GM23338 (cell line): ENCODE measurements at regions not wholly inside any gene's neighbourhood (a gene's known extent, or its start where the extent isn't known, plus 50 kb on each side); places are given as distances from the start of the nearest gene placed in this dataset.

ENCODE experiments used
- ATAC-seq: fragments of 200-7000 bp; cut with Tn5 transposase; 3 replicates; pipeline ENCODE4 v1.9.1; 2020
- DNase-seq: peaks from one replicate; pipeline ENCODE4 v3.0.0-alpha.2; 2015; ENCODE audit warnings: low spot score
- H2AFZ ChIP-seq: fragments of 200-600 bp; sonication (generic); 2 replicates; pipeline ENCODE4 v1.8.0; 2016; ENCODE audit warnings: antibody characterized with exemption, mild to moderate bottlenecking, moderate library complexity
- H3F3A ChIP-seq: fragments of 200-600 bp; sonication (generic); replicated peaks from 2 replicates; pipeline ENCODE4 v1.8.0; 2017; ENCODE audit warnings: antibody characterized with exemption, mixed run types, low read depth
- H3K27ac ChIP-seq: fragments of 200-600 bp; sonication (generic); 2 replicates; pipeline ENCODE4 v1.6.1; 2016; ENCODE audit warnings: low read depth
- H3K27me3 ChIP-seq: fragments of 200-600 bp; sonication (generic); 2 replicates; pipeline ENCODE4 v1.8.0; 2016; ENCODE audit warnings: mild to moderate bottlenecking, mixed run types, moderate library complexity; ENCODE audit not compliant: insufficient read depth
- H3K36me3 ChIP-seq: fragments of 200-600 bp; sonication (generic); 2 replicates; pipeline ENCODE4 v1.8.0; 2016; ENCODE audit warnings: mild to moderate bottlenecking; ENCODE audit not compliant: insufficient read depth
- H3K4me1 ChIP-seq: fragments of 200-600 bp; sonication (generic); 2 replicates; pipeline ENCODE4 v1.8.0; 2016; ENCODE audit warnings: mild to moderate bottlenecking, moderate library complexity; ENCODE audit not compliant: insufficient read depth
- H3K4me2 ChIP-seq: fragments of 200-600 bp; sonication (generic); 2 replicates; pipeline ENCODE4 v1.7.1; 2017; ENCODE audit warnings: mixed run types
- H3K4me3 ChIP-seq: fragments of 200-600 bp; sonication (generic); 2 replicates; pipeline ENCODE4 v1.6.1; 2016; ENCODE audit warnings: mixed run types
- H3K79me2 ChIP-seq: fragments of 200-600 bp; sonication (generic); replicated peaks from 2 replicates; pipeline ENCODE4 v1.8.0; 2017; ENCODE audit warnings: mild to moderate bottlenecking; ENCODE audit not compliant: insufficient read depth
- H3K9me2 ChIP-seq: fragments of 200-600 bp; sonication (generic); 2 replicates; pipeline ENCODE4 v1.8.0; 2017; ENCODE audit not compliant: insufficient read depth
- H4K20me1 ChIP-seq: fragments of 200-600 bp; sonication (generic); replicated peaks from 2 replicates; pipeline ENCODE4 v1.8.0; 2017; ENCODE audit warnings: mild to moderate bottlenecking; ENCODE audit not compliant: insufficient read depth
- H3K27ac Mint-ChIP-seq: 2 replicates; pipeline ENCODE4 v1.8.0; 2020; ENCODE audit warnings: inconsistent platforms, mild to moderate bottlenecking, moderate library complexity, mixed read lengths
- H3K27me3 Mint-ChIP-seq: 3 replicates; pipeline ENCODE4 v1.8.0; 2022; ENCODE audit warnings: low read depth, mild to moderate bottlenecking, moderate library complexity, mixed read lengths, inconsistent platforms; ENCODE audit not compliant: insufficient read depth, poor library complexity
- H3K36me3 Mint-ChIP-seq: 3 replicates; pipeline ENCODE4 v1.8.0; 2021; ENCODE audit warnings: low read depth, mild to moderate bottlenecking, inconsistent platforms, moderate library complexity, mixed read lengths
- H3K4me1 Mint-ChIP-seq: 3 replicates; pipeline ENCODE4 v1.8.0; 2020; ENCODE audit warnings: mild to moderate bottlenecking, inconsistent platforms, mixed read lengths
- H3K4me3 Mint-ChIP-seq: 3 replicates; pipeline ENCODE4 v1.8.0; 2021; ENCODE audit warnings: moderate library complexity, mild to moderate bottlenecking, inconsistent platforms, mixed read lengths
- H3K9me3 Mint-ChIP-seq: 3 replicates; pipeline ENCODE4 v1.8.0; 2020; ENCODE audit warnings: moderate library complexity, mild to moderate bottlenecking, inconsistent platforms, mixed read lengths
- CREB1 ChIP-seq: fragments of 250-450 bp; sonication (Bioruptor Pico); IDR thresholded peaks from 2 replicates; pipeline ENCODE4 v1.5.0; 2020; ENCODE audit warnings: low read depth, mild to moderate bottlenecking, moderate library complexity
- EZH2 ChIP-seq: fragments of 200-600 bp; sonication (generic); IDR thresholded peaks from one replicate; pipeline ENCODE4 v1.8.0; 2017; ENCODE audit warnings: antibody characterized with exemption, mild to moderate bottlenecking, low read depth; ENCODE audit not compliant: unreplicated experiment
- EZH2phosphoT487 ChIP-seq: fragments of 200-600 bp; sonication (generic); IDR thresholded peaks from one replicate; pipeline ENCODE4 v1.8.1; 2018; ENCODE audit warnings: antibody characterized with exemption; ENCODE audit not compliant: unreplicated experiment
- JUNB ChIP-seq: IDR thresholded peaks from one replicate; pipeline ENCODE4 v1.6.1; 2016; ENCODE audit warnings: antibody characterized with exemption; ENCODE audit not compliant: unreplicated experiment
- NANOG ChIP-seq: IDR thresholded peaks from 2 replicates; pipeline ENCODE4 v1.6.1; 2016; ENCODE audit warnings: antibody characterized with exemption, borderline replicate concordance
- POLR2AphosphoS5 ChIP-seq: IDR thresholded peaks from 2 replicates; pipeline ENCODE4 v1.6.1; 2016; ENCODE audit warnings: antibody characterized with exemption, low read depth
- STAT1 ChIP-seq: IDR thresholded peaks from one replicate; pipeline ENCODE4 v1.6.1; 2016; ENCODE audit warnings: antibody characterized with exemption; ENCODE audit not compliant: unreplicated experiment
- ZNF114 ChIP-seq: fragments of 250-450 bp; sonication (Bioruptor Pico); IDR thresholded peaks from 2 replicates; pipeline ENCODE4 v1.5.0; 2020; ENCODE audit warnings: mild to moderate bottlenecking, moderate library complexity
- ZNF331 ChIP-seq: fragments of 250-450 bp; sonication (Bioruptor Pico); IDR thresholded peaks from 2 replicates; pipeline ENCODE4 v1.5.0; 2020; ENCODE audit warnings: low read depth, mild to moderate bottlenecking, moderate library complexity
- TF ChIP-seq, protein P1 (sequence below): IDR thresholded peaks from one replicate; pipeline ENCODE4 v1.6.1; 2018; ENCODE audit warnings: antibody characterized with exemption; ENCODE audit not compliant: unreplicated experiment
- TF ChIP-seq, protein P2 (sequence below), 2 experiments: fragments of 200-600 bp in 1 of 2; sonication (generic) in 1 of 2; conservative IDR thresholded peaks; 2 replicates each; pipeline versions ENCODE4 v1.5.1 to v1.6.1; 2016 to 2017; ENCODE audit warnings: antibody characterized with exemption in 2 of 2, low read depth in 2 of 2, mild to moderate bottlenecking in 2 of 2, moderate library complexity in 1 of 2
- TF ChIP-seq, protein P3 (sequence below): IDR thresholded peaks from 2 replicates; pipeline ENCODE4 v1.6.1; 2016; ENCODE audit warnings: antibody characterized with exemption

DNA sequence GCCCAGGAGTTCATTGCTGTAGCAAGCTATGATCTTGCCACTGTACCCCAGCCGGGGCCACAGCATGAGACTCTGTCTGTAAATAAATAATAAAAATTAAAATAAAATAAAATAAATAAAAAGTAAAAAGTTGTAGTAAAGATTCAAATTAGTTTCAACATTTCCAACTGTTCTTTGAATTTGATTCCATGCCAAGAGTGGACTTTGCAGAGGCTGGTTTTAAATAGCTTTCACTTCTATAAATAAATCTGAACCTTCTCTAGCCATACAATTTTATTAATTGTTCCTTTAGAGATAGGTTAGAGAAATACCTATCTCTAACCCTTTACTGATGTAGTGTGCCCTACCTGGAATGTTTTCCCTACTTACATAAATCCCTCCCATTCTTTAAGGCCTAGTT is 129.7 kb upstream of the SLIT3 start:
- H2AFZ ChIP-seq: no peak overlapping the region
- DNase-seq (no peak), ATAC-seq (no peak)
- Mint-ChIP-seq H3K36me3 (no peaks in the 10 kb centered on the region), H3K4me1 (peaks cover 8% of the 10 kb centered on the region), H3K27me3 (no peaks in the 10 kb centered on the region), H3K4me3 (no peak overlapping the region), H3K27ac (no peak overlapping the region), H3K9me3 (no peaks in the 10 kb centered on the region)
- no peaks in the 10 kb centered on the region for H3F3A ChIP-seq
- H4K20me1 ChIP-seq: no peaks in the 10 kb centered on the region
- H3K4me1 ChIP-seq: peaks cover 4% of the 10 kb centered on the region; the same call in 1 of the 2 replicates
- TF ChIP-seq CREB1 (no peak), POLR2AphosphoS5 (no peak), ZNF114 (CRISPR knock-in tag) (no peak), ZNF331 (CRISPR knock-in tag) (no peak), JUNB (no peak)
- TF ChIP-seq, protein P1, sequence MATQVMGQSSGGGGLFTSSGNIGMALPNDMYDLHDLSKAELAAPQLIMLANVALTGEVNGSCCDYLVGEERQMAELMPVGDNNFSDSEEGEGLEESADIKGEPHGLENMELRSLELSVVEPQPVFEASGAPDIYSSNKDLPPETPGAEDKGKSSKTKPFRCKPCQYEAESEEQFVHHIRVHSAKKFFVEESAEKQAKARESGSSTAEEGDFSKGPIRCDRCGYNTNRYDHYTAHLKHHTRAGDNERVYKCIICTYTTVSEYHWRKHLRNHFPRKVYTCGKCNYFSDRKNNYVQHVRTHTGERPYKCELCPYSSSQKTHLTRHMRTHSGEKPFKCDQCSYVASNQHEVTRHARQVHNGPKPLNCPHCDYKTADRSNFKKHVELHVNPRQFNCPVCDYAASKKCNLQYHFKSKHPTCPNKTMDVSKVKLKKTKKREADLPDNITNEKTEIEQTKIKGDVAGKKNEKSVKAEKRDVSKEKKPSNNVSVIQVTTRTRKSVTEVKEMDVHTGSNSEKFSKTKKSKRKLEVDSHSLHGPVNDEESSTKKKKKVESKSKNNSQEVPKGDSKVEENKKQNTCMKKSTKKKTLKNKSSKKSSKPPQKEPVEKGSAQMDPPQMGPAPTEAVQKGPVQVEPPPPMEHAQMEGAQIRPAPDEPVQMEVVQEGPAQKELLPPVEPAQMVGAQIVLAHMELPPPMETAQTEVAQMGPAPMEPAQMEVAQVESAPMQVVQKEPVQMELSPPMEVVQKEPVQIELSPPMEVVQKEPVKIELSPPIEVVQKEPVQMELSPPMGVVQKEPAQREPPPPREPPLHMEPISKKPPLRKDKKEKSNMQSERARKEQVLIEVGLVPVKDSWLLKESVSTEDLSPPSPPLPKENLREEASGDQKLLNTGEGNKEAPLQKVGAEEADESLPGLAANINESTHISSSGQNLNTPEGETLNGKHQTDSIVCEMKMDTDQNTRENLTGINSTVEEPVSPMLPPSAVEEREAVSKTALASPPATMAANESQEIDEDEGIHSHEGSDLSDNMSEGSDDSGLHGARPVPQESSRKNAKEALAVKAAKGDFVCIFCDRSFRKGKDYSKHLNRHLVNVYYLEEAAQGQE: no peak
- H3K4me3 ChIP-seq: no peak overlapping the region
- H3K4me2 ChIP-seq: no peak overlapping the region
- peaks cover 7% of the 10 kb centered on the region; the same call in 1 of the 2 replicates for H3K9me2 ChIP-seq
- no peak overlapping the region for H3K27ac ChIP-seq
- no peaks in the 10 kb centered on the region for H3K79me2 ChIP-seq
- no peaks in the 10 kb centered on the region for H3K27me3 ChIP-seq
- no peaks in the 10 kb centered on the region for H3K36me3 ChIP-seq

DNA sequence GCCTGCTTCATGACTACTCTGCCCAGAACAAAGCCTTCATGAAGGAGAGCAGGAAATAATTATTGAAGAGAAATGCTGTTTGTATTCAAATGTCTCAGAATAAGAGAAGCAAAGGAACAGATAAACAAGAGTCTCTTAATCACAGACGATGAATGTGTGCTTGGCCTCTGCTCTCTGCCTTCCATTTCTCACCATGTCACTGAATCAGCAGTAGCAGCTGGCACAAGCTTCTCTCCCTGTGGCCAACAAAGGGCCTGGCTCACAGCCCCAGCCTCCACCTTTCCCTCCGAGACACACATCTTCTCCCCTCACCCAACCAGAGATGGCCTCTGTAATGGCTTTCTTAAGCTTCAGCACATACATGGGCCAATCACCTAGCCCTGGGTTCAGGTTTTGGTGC is 128.1 kb upstream of the SLIT3 start:
- no peak for DNase-seq

More for the DNA sequence above, 128.1 kb upstream of the SLIT3 start:
- ATAC-seq: no peak
- Histone ChIP-seq H2AFZ (peak overlapping the region; percentile 69), H3K4me2 (no peak overlapping the region), H3K27ac (no peak overlapping the region), H3K4me3 (no peak overlapping the region), H4K20me1 (no peaks in the 10 kb centered on the region), H3K27me3 (no peaks in the 10 kb centered on the region), H3K4me1 (peaks cover 17% of the 10 kb centered on the region), H3K79me2 (no peaks in the 10 kb centered on the region), H3K9me2 (peaks cover 4% of the 10 kb centered on the region; the same call in 1 of the 2 replicates), H3F3A (no peaks in the 10 kb centered on the region), H3K36me3 (no peaks in the 10 kb centered on the region)
- Mint-ChIP-seq H3K4me3 (no peak overlapping the region), H3K27ac (no peak overlapping the region), H3K27me3 (no peaks in the 10 kb centered on the region), H3K4me1 (peaks cover 23% of the 10 kb centered on the region), H3K9me3 (no peaks in the 10 kb centered on the region), H3K36me3 (no peaks in the 10 kb centered on the region)
- TF ChIP-seq EZH2 (no peak), EZH2phosphoT487 (no peak), JUNB (no peak), STAT1 (no peak), ZNF331 (CRISPR knock-in tag) (no peak), POLR2AphosphoS5 (no peak), ZNF114 (CRISPR knock-in tag) (no peak), NANOG (no peak), CREB1 (no peak)
- TF ChIP-seq, protein P2, sequence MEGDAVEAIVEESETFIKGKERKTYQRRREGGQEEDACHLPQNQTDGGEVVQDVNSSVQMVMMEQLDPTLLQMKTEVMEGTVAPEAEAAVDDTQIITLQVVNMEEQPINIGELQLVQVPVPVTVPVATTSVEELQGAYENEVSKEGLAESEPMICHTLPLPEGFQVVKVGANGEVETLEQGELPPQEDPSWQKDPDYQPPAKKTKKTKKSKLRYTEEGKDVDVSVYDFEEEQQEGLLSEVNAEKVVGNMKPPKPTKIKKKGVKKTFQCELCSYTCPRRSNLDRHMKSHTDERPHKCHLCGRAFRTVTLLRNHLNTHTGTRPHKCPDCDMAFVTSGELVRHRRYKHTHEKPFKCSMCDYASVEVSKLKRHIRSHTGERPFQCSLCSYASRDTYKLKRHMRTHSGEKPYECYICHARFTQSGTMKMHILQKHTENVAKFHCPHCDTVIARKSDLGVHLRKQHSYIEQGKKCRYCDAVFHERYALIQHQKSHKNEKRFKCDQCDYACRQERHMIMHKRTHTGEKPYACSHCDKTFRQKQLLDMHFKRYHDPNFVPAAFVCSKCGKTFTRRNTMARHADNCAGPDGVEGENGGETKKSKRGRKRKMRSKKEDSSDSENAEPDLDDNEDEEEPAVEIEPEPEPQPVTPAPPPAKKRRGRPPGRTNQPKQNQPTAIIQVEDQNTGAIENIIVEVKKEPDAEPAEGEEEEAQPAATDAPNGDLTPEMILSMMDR (conservative IDR thresholded peaks at IDR 0.05; ENCODE audit: low read depth in 2 of 2): no peak
- TF ChIP-seq, protein P3, sequence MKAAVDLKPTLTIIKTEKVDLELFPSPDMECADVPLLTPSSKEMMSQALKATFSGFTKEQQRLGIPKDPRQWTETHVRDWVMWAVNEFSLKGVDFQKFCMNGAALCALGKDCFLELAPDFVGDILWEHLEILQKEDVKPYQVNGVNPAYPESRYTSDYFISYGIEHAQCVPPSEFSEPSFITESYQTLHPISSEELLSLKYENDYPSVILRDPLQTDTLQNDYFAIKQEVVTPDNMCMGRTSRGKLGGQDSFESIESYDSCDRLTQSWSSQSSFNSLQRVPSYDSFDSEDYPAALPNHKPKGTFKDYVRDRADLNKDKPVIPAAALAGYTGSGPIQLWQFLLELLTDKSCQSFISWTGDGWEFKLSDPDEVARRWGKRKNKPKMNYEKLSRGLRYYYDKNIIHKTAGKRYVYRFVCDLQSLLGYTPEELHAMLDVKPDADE: no peak
- TF ChIP-seq, protein P1: no peak
